ENCODE measurements at regions not wholly inside any gene's neighbourhood (a gene's known extent, or its start where the extent isn't known, plus 50 kb on each side); places are given as distances from the start of the nearest gene placed in this dataset.

GRCh38 chr3:146331967-146332366, 81.1 kb upstream of the PLSCR4 start:
- Histone ChIP-seq H2AFZ (ENCODE audit: low read length) (no peak overlapping the region), H3K36me3 (ENCODE audit: insufficient read depth, low read length) (no peaks in the 10 kb centered on the region), H3K79me2 (ENCODE audit: insufficient read depth, low read length) (no peaks in the 10 kb centered on the region), H3K27ac (ENCODE audit: low read depth, low read length) (no peak overlapping the region), H3K27me3 (ENCODE audit: insufficient read depth, low read length) (no peaks in the 10 kb centered on the region), H3K4me3 (ENCODE audit: insufficient read depth, low read length) (no peak overlapping the region), H3K4me1 (ENCODE audit: insufficient read depth, low read length) (peaks cover 9% of the 10 kb centered on the region), H3K4me2 (ENCODE audit: insufficient read depth, low read length) (no peak overlapping the region), H3K9me3 (ENCODE audit: low read depth, low read length) (no peaks in the 10 kb centered on the region), H4K20me1 (ENCODE audit: insufficient read depth, low read length) (no peaks in the 10 kb centered on the region)
- no peak for TF ChIP-seq CTCF (IDR thresholded peaks at IDR 0.05; ENCODE audit: extremely low read depth, low read depth, low read length)
- DNase-seq (ENCODE audit: insufficient read length, low spot score, missing footprints): no peak

GRCh38 chr3:146326875-146327543, 76.1 kb upstream of the PLSCR4 start:
- Histone ChIP-seq H2AFZ (ENCODE audit: low read length) (peak overlapping the region; percentile 32), H3K4me2 (ENCODE audit: insufficient read depth, low read length) (no peak overlapping the region), H3K27me3 (ENCODE audit: insufficient read depth, low read length) (no peaks in the 10 kb centered on the region), H3K79me2 (ENCODE audit: insufficient read depth, low read length) (no peaks in the 10 kb centered on the region), H3K36me3 (ENCODE audit: insufficient read depth, low read length) (no peaks in the 10 kb centered on the region), H3K9me3 (ENCODE audit: low read depth, low read length) (no peaks in the 10 kb centered on the region), H3K4me3 (ENCODE audit: insufficient read depth, low read length) (no peak overlapping the region), H4K20me1 (ENCODE audit: insufficient read depth, low read length) (no peaks in the 10 kb centered on the region), H3K27ac (ENCODE audit: low read depth, low read length) (no peak overlapping the region), H3K4me1 (ENCODE audit: insufficient read depth, low read length) (peaks cover 8% of the 10 kb centered on the region)
- peak; percentile 19 for DNase-seq (ENCODE audit: insufficient read length, low spot score, missing footprints)
- TF ChIP-seq CTCF (IDR thresholded peaks at IDR 0.05; ENCODE audit: extremely low read depth, low read depth, low read length): peak; percentile 81

GRCh38 chr3:146325170-146325569, 74.3 kb upstream of the PLSCR4 start:
- H3K27me3 ChIP-seq (ENCODE audit: insufficient read depth, low read length): no peaks in the 10 kb centered on the region
- no peak for TF ChIP-seq CTCF (IDR thresholded peaks at IDR 0.05; ENCODE audit: extremely low read depth, low read depth, low read length)
- H3K9me3 ChIP-seq (ENCODE audit: low read depth, low read length): no peaks in the 10 kb centered on the region
- peaks cover 8% of the 10 kb centered on the region for H3K4me1 ChIP-seq (ENCODE audit: insufficient read depth, low read length)
- no peaks in the 10 kb centered on the region for H3K36me3 ChIP-seq (ENCODE audit: insufficient read depth, low read length)
- H3K79me2 ChIP-seq (ENCODE audit: insufficient read depth, low read length): no peaks in the 10 kb centered on the region
- DNase-seq (ENCODE audit: insufficient read length, low spot score, missing footprints): no peak
- no peak overlapping the region for H3K4me3 ChIP-seq (ENCODE audit: insufficient read depth, low read length)
- H3K27ac ChIP-seq (ENCODE audit: low read depth, low read length): no peak overlapping the region
- no peak overlapping the region for H2AFZ ChIP-seq (ENCODE audit: low read length)
- H3K4me2 ChIP-seq (ENCODE audit: insufficient read depth, low read length): no peak overlapping the region
- no peaks in the 10 kb centered on the region for H4K20me1 ChIP-seq (ENCODE audit: insufficient read depth, low read length)

GRCh38 chr3:146322216-146322817, 71.4 kb upstream of the PLSCR4 start:
- Histone ChIP-seq H3K27ac (ENCODE audit: low read depth, low read length) (no peak overlapping the region), H3K79me2 (ENCODE audit: insufficient read depth, low read length) (no peaks in the 10 kb centered on the region), H4K20me1 (ENCODE audit: insufficient read depth, low read length) (no peaks in the 10 kb centered on the region), H2AFZ (ENCODE audit: low read length) (no peak overlapping the region), H3K4me3 (ENCODE audit: insufficient read depth, low read length) (no peak overlapping the region), H3K9me3 (ENCODE audit: low read depth, low read length) (no peaks in the 10 kb centered on the region), H3K4me2 (ENCODE audit: insufficient read depth, low read length) (no peak overlapping the region), H3K27me3 (ENCODE audit: insufficient read depth, low read length) (no peaks in the 10 kb centered on the region), H3K36me3 (ENCODE audit: insufficient read depth, low read length) (no peaks in the 10 kb centered on the region), H3K4me1 (ENCODE audit: insufficient read depth, low read length) (peaks cover 8% of the 10 kb centered on the region)
- DNase-seq (ENCODE audit: insufficient read length, low spot score, missing footprints): no peak
- TF ChIP-seq CTCF (IDR thresholded peaks at IDR 0.05; ENCODE audit: extremely low read depth, low read depth, low read length): no peak
